Peyer's patch (tissue), 4 donors: ENCODE measurements at regions not wholly inside any gene's neighbourhood (a gene's known extent, or its start where the extent isn't known, plus 50 kb on each side); places are given as distances from the start of the nearest gene placed in this dataset.

Experiments
- DNase-seq, 3 donors: peaks; one replicate each; pipeline ENCODE4 v3.0.0-alpha.2; 2017 to 2019
- H3K27ac ChIP-seq, 4 donors: fragments of 200-600 bp; sonication (generic); one replicate each; pipeline ENCODE4 v1.5.1; 2016 to 2019
- H3K27me3 ChIP-seq, 2 donors: fragments of 200-600 bp; sonication (generic); one replicate each; pipeline ENCODE4 v1.5.1; 2019
- H3K36me3 ChIP-seq, 3 donors: fragments of 200-600 bp; sonication (generic); one replicate each; pipeline ENCODE4 v1.5.1; 2016 to 2019
- H3K4me1 ChIP-seq, 4 donors: fragments of 200-600 bp; sonication (generic); one replicate each; pipeline ENCODE4 v1.5.1; 2016 to 2019
- H3K4me3 ChIP-seq, 4 donors: fragments of 200-600 bp; sonication (generic); 1 replicate in 3 of 4; 2 replicates in 1 of 4; pipeline ENCODE4 v1.5.1; 2016 to 2019; ENCODE audit warnings: mild to moderate bottlenecking in 1 of 4
- H3K9me3 ChIP-seq, 4 donors: fragments of 200-600 bp; sonication (generic); one replicate each; pipeline ENCODE4 v1.5.1; 2016 to 2019; ENCODE audit warnings: mild to moderate bottlenecking in 1 of 4
- POLR2A ChIP-seq, 2 donors: fragments of 450-650 bp; IDR thresholded peaks; one replicate each; pipeline ENCODE4 v1.5.1; 2017; ENCODE audit warnings: antibody characterized with exemption in 2 of 2, mild to moderate bottlenecking in 2 of 2, moderate library complexity in 2 of 2
- TF ChIP-seq, protein P1 (sequence below), 6 experiments: fragments of 450-650 bp in 4 of 6; fragments of 200-600 bp in 2 of 6; sonication (generic) in 1 of 6; IDR thresholded peaks; one replicate each; pipeline ENCODE4 v1.5.1; 2017 to 2019; ENCODE audit warnings: antibody characterized with exemption in 6 of 6, mild to moderate bottlenecking in 3 of 6, moderate library complexity in 1 of 6

DNA sequence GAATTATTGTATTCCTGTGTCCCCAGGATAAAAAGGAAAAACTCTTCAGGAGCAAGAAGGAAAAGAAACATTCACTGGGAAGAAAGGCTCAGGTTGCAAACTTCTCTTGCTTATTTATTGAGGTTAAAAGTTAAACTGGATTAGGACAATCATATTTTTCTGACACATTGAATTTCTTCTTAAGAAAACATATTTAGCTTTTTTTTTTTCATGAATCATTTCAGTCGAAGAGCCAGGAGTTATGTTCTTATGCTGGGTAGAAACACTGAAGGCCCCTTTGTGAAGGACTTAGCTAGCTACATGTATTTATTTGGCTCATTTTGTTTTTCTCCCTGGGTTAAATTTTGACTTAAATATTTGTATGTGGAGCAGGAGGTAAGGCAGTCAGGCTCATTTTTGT, 434.0 kb downstream of the KLF5 start:
- Histone ChIP-seq H3K27me3 (no peaks in the 10 kb centered on the region), H3K36me3 (no peaks in the 10 kb centered on the region), H3K4me1 (no peaks in the 10 kb centered on the region), H3K9me3 (no peaks in the 10 kb centered on the region), H3K27ac (no peak overlapping the region), H3K4me3 (no peak overlapping the region)
- no peak for DNase-seq
- TF ChIP-seq, protein P1, sequence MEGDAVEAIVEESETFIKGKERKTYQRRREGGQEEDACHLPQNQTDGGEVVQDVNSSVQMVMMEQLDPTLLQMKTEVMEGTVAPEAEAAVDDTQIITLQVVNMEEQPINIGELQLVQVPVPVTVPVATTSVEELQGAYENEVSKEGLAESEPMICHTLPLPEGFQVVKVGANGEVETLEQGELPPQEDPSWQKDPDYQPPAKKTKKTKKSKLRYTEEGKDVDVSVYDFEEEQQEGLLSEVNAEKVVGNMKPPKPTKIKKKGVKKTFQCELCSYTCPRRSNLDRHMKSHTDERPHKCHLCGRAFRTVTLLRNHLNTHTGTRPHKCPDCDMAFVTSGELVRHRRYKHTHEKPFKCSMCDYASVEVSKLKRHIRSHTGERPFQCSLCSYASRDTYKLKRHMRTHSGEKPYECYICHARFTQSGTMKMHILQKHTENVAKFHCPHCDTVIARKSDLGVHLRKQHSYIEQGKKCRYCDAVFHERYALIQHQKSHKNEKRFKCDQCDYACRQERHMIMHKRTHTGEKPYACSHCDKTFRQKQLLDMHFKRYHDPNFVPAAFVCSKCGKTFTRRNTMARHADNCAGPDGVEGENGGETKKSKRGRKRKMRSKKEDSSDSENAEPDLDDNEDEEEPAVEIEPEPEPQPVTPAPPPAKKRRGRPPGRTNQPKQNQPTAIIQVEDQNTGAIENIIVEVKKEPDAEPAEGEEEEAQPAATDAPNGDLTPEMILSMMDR (IDR thresholded peaks at IDR 0.05) = no peak
- no peak for TF ChIP-seq POLR2A (IDR thresholded peaks at IDR 0.05)

DNA sequence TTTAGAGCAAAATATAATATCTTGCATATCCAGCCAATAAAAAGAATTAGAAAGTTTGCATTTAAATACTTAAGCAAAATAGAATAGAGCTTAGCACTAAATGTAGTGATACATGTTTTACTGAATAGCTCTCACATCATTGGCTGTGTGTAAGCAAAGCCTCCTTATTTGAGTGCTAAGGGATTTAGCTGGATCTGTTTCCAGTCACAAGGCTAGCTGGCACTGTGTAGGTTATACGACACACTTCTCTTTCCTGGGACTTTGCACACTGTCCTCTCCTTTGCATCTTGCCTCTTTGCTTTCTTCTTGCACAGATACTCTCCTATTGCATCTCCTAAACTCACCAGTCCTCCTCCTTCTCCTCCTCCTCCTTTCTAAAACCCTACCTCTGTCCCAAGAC, 423.8 kb downstream of the KLF5 start:
- Histone ChIP-seq H3K36me3 (no peaks in the 10 kb centered on the region), H3K9me3 (no peaks in the 10 kb centered on the region), H3K27me3 (no peaks in the 10 kb centered on the region), H3K4me1 (no peaks in the 10 kb centered on the region), H3K27ac (no peak overlapping the region), H3K4me3 (no peak overlapping the region)
- DNase-seq = no peak
- TF ChIP-seq, protein P1 (IDR thresholded peaks at IDR 0.05) = no peak
- TF ChIP-seq POLR2A (IDR thresholded peaks at IDR 0.05) = no peak

DNA sequence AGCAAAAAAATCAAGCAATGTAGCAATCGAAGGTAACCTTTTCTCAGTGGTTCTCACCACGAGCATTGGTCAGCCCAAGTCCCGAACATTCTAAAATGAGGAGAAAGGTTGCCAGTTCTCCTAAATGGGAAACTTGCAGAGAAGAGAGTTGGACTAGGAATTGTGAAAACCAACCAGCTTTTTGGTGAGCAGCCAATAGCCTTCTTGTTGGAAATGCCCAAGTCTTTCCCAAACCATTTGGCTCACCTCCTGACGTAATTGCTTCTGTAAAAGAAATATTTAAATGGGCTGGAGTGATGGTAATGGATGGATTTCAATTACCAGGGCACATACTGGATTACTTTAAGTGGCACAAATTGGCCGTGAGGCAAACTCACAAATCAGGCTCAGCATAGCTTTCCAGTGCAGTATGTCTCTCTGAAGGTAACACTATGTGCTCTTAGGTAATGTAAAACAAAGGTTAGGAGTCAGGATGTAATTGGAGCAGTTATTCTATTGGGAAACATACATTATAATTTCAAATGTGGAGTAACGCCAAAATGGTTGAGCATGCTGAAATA, 423.2 kb downstream of the KLF5 start:
- Histone ChIP-seq H3K4me1 (no peaks in the 10 kb centered on the region), H3K9me3 (no peaks in the 10 kb centered on the region), H3K27me3 (no peaks in the 10 kb centered on the region), H3K27ac (no peak overlapping the region), H3K36me3 (no peaks in the 10 kb centered on the region), H3K4me3 (no peak overlapping the region)
- TF ChIP-seq POLR2A (IDR thresholded peaks at IDR 0.05) = no peak
- TF ChIP-seq, protein P1 (IDR thresholded peaks at IDR 0.05) = no peak
- DNase-seq = no peak

DNA sequence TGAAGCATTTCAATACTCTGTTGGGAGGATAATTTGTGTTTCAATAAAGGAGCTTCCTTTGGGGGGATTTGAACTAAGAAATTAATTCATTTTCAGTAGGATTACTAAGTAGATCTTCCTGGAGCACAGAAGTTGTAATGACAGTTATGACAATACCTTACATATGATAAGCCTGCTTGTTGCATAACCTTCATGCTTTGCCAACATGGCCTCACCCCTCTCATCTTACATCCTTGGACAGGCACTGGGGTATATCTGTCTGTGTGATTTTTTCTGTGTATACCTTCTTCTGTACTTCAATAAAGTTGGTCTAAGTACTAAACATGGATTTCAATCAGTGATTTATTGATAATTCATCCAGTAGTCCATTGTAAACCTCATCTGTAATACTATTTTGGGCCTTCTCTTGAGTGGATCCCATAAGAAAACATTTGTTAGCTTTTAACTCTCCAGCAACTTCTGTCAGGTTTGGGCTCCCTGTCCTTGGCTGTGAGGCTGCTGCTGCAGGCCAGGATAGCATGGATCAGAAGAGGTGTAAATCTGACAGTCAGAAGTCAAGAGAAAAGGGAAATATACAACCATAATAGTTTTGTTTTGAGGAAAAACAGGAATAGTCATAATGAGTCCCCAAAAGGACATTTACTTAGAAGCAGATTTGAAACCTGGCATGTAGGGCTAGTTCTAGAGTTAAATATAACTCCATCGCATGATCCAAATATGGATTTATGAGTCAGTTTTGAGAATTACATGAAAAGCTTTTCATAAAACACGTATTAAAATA, 422.2 kb downstream of the KLF5 start:
- Histone ChIP-seq H3K4me3 (no peak overlapping the region), H3K27me3 (no peaks in the 10 kb centered on the region), H3K27ac (no peak overlapping the region), H3K36me3 (no peaks in the 10 kb centered on the region), H3K4me1 (no peaks in the 10 kb centered on the region), H3K9me3 (no peaks in the 10 kb centered on the region)
- TF ChIP-seq POLR2A (IDR thresholded peaks at IDR 0.05) = no peak
- TF ChIP-seq, protein P1 (IDR thresholded peaks at IDR 0.05) = no peak
- DNase-seq = no peak

DNA sequence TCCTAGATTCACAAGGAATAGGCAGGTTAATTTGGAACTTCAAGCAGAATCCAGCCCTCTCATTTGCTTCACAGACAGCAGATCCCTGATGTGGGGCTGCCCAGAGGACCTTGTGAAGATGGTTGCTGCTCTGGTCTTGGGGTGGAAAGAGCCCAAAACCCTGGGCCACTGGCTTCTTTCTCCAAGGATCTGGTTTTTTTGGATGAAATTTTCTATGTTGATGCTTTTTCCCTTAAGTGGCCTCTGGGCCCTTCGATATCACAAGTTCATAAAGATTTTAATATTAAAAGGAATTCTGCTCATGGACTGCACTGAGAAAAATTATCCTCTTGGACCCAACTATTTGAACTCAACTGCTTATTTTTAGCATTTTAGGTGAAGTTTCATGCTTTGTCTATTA, 421.1 kb downstream of the KLF5 start:
- Histone ChIP-seq H3K4me3 (no peak overlapping the region), H3K4me1 (no peaks in the 10 kb centered on the region), H3K27me3 (no peaks in the 10 kb centered on the region), H3K36me3 (no peaks in the 10 kb centered on the region), H3K9me3 (no peaks in the 10 kb centered on the region), H3K27ac (no peak overlapping the region)
- DNase-seq = no peak
- TF ChIP-seq, protein P1 (IDR thresholded peaks at IDR 0.05) = no peak
- TF ChIP-seq POLR2A (IDR thresholded peaks at IDR 0.05) = no peak
